ENCODE measurements at regions not wholly inside any gene's neighbourhood (a gene's known extent, or its start where the extent isn't known, plus 50 kb on each side); places are given as distances from the start of the nearest gene placed in this dataset.

DNA sequence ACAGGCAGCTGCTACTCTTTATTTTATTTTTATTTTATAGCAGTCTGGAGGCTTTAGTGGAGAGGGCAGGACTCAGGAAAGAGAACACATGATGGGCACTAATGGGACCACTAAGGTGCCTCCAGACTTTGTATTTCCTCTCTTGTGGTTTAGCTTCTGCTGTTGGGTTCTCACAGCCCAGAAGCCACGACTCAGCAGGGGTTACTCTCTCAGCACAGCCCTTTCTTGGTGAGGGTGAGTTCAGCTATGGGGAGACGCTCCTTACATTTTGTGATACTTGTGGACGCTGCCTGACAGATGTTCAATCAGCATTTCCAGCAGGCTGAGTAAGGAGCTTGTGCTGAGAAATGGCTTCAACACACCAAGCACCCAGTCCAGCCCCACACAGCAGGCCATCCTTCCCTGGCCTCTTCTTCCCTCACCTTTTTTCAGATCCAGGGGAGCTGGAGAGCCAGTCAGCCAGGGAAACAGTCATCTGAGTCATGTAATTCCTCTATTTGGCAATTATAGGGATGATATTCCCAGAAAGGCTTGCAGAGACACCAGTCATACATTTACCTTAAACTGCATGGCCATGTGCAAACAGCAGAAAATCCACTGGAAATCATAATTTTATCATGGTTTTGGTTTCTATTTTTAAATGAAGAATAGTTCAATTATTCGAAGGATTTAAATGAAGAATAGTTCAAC is 53.2 kb upstream of the RAB3GAP2 start:
- Histone ChIP-seq H3K36me3 (no peaks in the 10 kb centered on the region), H3K9me3 (no peaks in the 10 kb centered on the region), H3K9ac (no peak overlapping the region), H4K20me1 (no peaks in the 10 kb centered on the region), H3K4me2 (no peak overlapping the region; the same call in 1 of the 2 replicates), H3K27me3 (no peaks in the 10 kb centered on the region), H3K4me3 (no peak overlapping the region), H3K4me1 (0 out of 2 replicates have a peak, but pooled peaks cover 7% of the 10 kb centered on the region), H3K27ac (no peak overlapping the region)
- TF ChIP-seq Cebpa-rat (IDR thresholded peaks at IDR 0.05), result no peak

DNA sequence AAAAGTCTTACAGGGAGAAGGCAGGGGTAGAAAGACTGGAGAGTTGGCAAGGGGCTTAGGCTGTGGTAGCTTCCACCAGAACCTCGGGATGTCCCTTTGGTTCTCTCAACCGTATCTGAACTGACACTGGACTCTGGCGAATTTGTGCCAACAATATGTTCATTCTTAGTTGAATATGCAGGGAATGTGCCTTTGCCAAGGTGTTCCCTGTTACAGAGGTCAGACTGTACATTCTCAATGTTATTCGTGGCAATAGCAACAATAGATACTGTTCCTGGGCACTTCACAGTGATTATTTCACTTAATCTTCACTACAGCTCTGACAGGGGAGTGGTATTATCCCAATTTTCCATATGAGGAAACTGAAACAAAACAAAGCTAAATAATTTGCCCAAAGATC is 51.5 kb upstream of the RAB3GAP2 start:
- Histone ChIP-seq H3K36me3 (no peaks in the 10 kb centered on the region), H3K4me3 (no peak overlapping the region), H4K20me1 (no peaks in the 10 kb centered on the region), H3K9me3 (no peaks in the 10 kb centered on the region), H3K27me3 (no peaks in the 10 kb centered on the region), H3K9ac (no peak overlapping the region), H3K4me2 (no peak overlapping the region), H3K27ac (no peak overlapping the region), H3K4me1 (0 out of 2 replicates have a peak, but pooled peaks cover 7% of the 10 kb centered on the region)
- TF ChIP-seq Cebpa-rat (IDR thresholded peaks at IDR 0.05), result no peak

DNA sequence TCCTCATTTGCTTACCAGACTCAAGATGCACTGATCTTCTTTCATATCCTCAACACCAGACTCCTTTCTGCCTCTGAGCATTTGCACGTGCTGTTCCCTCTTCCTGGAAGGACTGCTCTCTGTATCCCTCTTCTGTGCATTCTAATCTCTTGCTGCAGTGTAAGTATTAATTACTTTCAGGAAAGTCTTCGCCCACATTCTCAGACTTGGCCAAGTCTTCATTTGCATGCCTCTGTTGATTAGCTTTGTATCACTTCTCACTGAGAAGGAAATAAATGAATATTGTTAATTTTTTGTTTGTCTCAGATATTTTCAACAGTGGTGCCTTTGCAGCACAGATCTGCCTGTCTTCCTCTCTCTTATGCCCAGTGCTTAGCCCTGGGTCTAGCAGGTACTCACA is 50.3 kb upstream of the RAB3GAP2 start:
- Histone ChIP-seq H3K4me2 (no peak overlapping the region), H3K36me3 (no peaks in the 10 kb centered on the region), H3K4me3 (no peak overlapping the region), H3K9ac (no peak overlapping the region), H3K4me1 (0 out of 2 replicates have a peak, but pooled peaks cover 7% of the 10 kb centered on the region), H4K20me1 (no peaks in the 10 kb centered on the region), H3K27ac (no peak overlapping the region), H3K27me3 (no peaks in the 10 kb centered on the region), H3K9me3 (no peaks in the 10 kb centered on the region)
- no peak for TF ChIP-seq Cebpa-rat (IDR thresholded peaks at IDR 0.05)

Data from BLaER1 (cell line).